HCT116 (cell line): ENCODE measurements at regions not wholly inside any gene's neighbourhood (a gene's known extent, or its start where the extent isn't known, plus 50 kb on each side); places are given as distances from the start of the nearest gene placed in this dataset.

Experiments
- ATAC-seq: fragments of 200-7000 bp; cut with Tn5 transposase; 2 replicates; pipeline ENCODE4 v1.9.1; 2020; ENCODE audit warnings: mild to moderate bottlenecking, moderate library complexity
- BruUV-seq: library from RNA; stranded (reverse); fragments of 400-500 nt; replicated peaks from 2 replicates; lab custom pipeline; 2021; lab: Mats Ljungman, UMichigan
- CTCF ChIA-PET: fragments of 300-600 bp; sonication (Branson Sonifier 250); formaldehyde crosslinking; loops from one replicate; lab custom pipeline; 2021; ENCODE audit warnings: antibody characterized with exemption; lab: Charles Lee
- POLR2A ChIA-PET: fragments of 300-600, 350-600 bp; sonication (Branson Sonifier 250); formaldehyde crosslinking; loops from one replicate; lab custom pipeline; 2021; ENCODE audit warnings: antibody characterized with exemption; lab: Charles Lee
- RAD21 ChIA-PET, 2 experiments: fragments of 300-600 bp; sonication (Branson Sonifier 250); formaldehyde crosslinking; loops; one replicate each; lab custom pipeline; 2023; ENCODE audit warnings: low total read pairs in 2 of 2; ENCODE audit not compliant: uncharacterized antibody in 2 of 2, unreplicated experiment in 2 of 2, low non-redundant PET in 1 of 2; lab: Charles Lee
- DNase-seq: peaks from one replicate; pipeline ENCODE4 v3.0.0-alpha.2; 2010; ENCODE audit warnings: low read depth, low spot score
- H2AFZ ChIP-seq: fragments of 200-600 bp; shearing (Covaris generic), sonication (generic); 2 replicates; pipeline ENCODE4 v1.6.1; 2017; ENCODE audit warnings: low read depth, mixed run types, mixed read lengths, antibody characterized with exemption, low read length; ENCODE audit not compliant: poor library complexity, severe bottlenecking
- H3K27ac ChIP-seq: 2 replicates; pipeline ENCODE4 v1.5.1; 2012; ENCODE audit warnings: low read depth, low read length
- H3K27me3 ChIP-seq: fragments of 200-600 bp; sonication (generic); 2 replicates; pipeline ENCODE4 v1.6.1; 2016; ENCODE audit warnings: mixed run types, low read length, mixed read lengths; ENCODE audit not compliant: insufficient read depth
- H3K36me3 ChIP-seq, 2 experiments: fragments of 200-500 bp in 1 of 2; fragments of 200-600 bp in 1 of 2; sonication (Bioruptor generic) in 1 of 2; sonication (generic) in 1 of 2; 2 replicates each; pipeline versions ENCODE4 v1.5.1 to v1.6.1; 2014 to 2016; ENCODE audit warnings: low read length in 2 of 2, inconsistent platforms in 1 of 2, mixed read lengths in 1 of 2, mixed run types in 1 of 2; ENCODE audit not compliant: insufficient read depth in 2 of 2, control insufficient read depth in 1 of 2
- H3K4me1 ChIP-seq, 2 experiments: fragments of 200-600 bp in 1 of 2; sonication (generic) in 1 of 2; 2 replicates each; pipeline versions ENCODE4 v1.5.1 to v1.6.1; 2012 to 2017; ENCODE audit warnings: low read length in 2 of 2, inconsistent platforms in 1 of 2, mild to moderate bottlenecking in 1 of 2, mixed read lengths in 1 of 2, mixed run types in 1 of 2, moderate library complexity in 1 of 2; ENCODE audit not compliant: insufficient read depth in 2 of 2, control insufficient read depth in 1 of 2
- H3K4me2 ChIP-seq: fragments of 200-600 bp; sonication (generic); 2 replicates; pipeline ENCODE4 v1.6.1; 2017; ENCODE audit warnings: mixed run types, low read length, mixed read lengths
- H3K4me3 ChIP-seq, 2 experiments: fragments of 200-600 bp in 1 of 2; sonication (generic) in 1 of 2; replicated peaks in 1 of 2; 2 replicates each; pipeline ENCODE4 v1.5.1; 2011 to 2016; ENCODE audit warnings: low read length in 2 of 2, control low read depth in 1 of 2, low read depth in 1 of 2, mild to moderate bottlenecking in 1 of 2, mixed read lengths in 1 of 2, mixed run types in 1 of 2
- H3K79me2 ChIP-seq: fragments of 200-600 bp; sonication (generic); 2 replicates; pipeline ENCODE4 v1.6.1; 2017; ENCODE audit warnings: mild to moderate bottlenecking, mixed run types, low read length, moderate library complexity, mixed read lengths; ENCODE audit not compliant: insufficient read depth
- H3K9ac ChIP-seq: fragments of 200-600 bp; sonication (generic); 2 replicates; pipeline ENCODE4 v1.6.1; 2016; ENCODE audit warnings: low read length, mixed read lengths
- H3K9me2 ChIP-seq: fragments of 200-600 bp; sonication (generic), shearing (Covaris generic); 2 replicates; pipeline ENCODE4 v1.6.1; 2017; ENCODE audit warnings: mixed run types, mild to moderate bottlenecking, moderate library complexity; ENCODE audit not compliant: insufficient read depth
- H3K9me3 ChIP-seq, 2 experiments: fragments of 200-500 bp in 1 of 2; fragments of 200-600 bp in 1 of 2; sonication (Bioruptor generic) in 1 of 2; sonication (generic) in 1 of 2; 2 replicates each; pipeline ENCODE4 v1.6.1; 2014 to 2017; ENCODE audit warnings: low read length in 2 of 2, mixed read lengths in 2 of 2, inconsistent platforms in 1 of 2, low read depth in 1 of 2, mild to moderate bottlenecking in 1 of 2, mixed run types in 1 of 2, moderate library complexity in 1 of 2; ENCODE audit not compliant: control insufficient read depth in 1 of 2, insufficient read depth in 1 of 2
- H4K20me1 ChIP-seq: fragments of 200-600 bp; sonication (generic), shearing (Covaris generic); 2 replicates; pipeline ENCODE4 v1.6.1; 2017; ENCODE audit warnings: mixed run types, mild to moderate bottlenecking, moderate library complexity; ENCODE audit not compliant: insufficient read depth
- ATF3 ChIP-seq: IDR thresholded peaks from 2 replicates; pipeline ENCODE4 v1.6.1; 2012
- CBX3 ChIP-seq: IDR thresholded peaks from 2 replicates; pipeline ENCODE4 v1.6.1; 2012; ENCODE audit warnings: low read depth
- CEBPB ChIP-seq: IDR thresholded peaks from 2 replicates; pipeline ENCODE4 v1.6.1; 2012; ENCODE audit warnings: low read depth
- EZH2 ChIP-seq: fragments of 200-600 bp; sonication (generic); IDR thresholded peaks from 2 replicates; pipeline ENCODE4 v1.6.1; 2017; ENCODE audit warnings: antibody characterized with exemption, mixed run types
- EZH2phosphoT487 ChIP-seq: fragments of 200-600 bp; IDR thresholded peaks from 2 replicates; pipeline ENCODE4 v1.6.1; 2018; ENCODE audit warnings: antibody characterized with exemption, borderline replicate concordance
- FOSL1 ChIP-seq: IDR thresholded peaks from 2 replicates; pipeline ENCODE4 v1.6.1; 2012; ENCODE audit warnings: low read depth
- JUND ChIP-seq: IDR thresholded peaks from 2 replicates; pipeline ENCODE4 v1.6.1; 2012
- MAX ChIP-seq: IDR thresholded peaks from 2 replicates; pipeline ENCODE4 v1.6.1; 2012
- POLR2A ChIP-seq: IDR thresholded peaks from 2 replicates; pipeline ENCODE4 v1.7.0; 2011; ENCODE audit warnings: borderline replicate concordance; ENCODE audit not compliant: insufficient read depth, insufficient read length; ENCODE audit errors: extremely low read depth
- POLR2AphosphoS5 ChIP-seq: IDR thresholded peaks from 2 replicates; pipeline ENCODE4 v1.6.1; 2011; ENCODE audit warnings: mild to moderate bottlenecking, low read depth, low read length, moderate library complexity
- SIN3A ChIP-seq: IDR thresholded peaks from 2 replicates; pipeline ENCODE4 v1.6.1; 2012; ENCODE audit warnings: low read depth
- SP1 ChIP-seq: IDR thresholded peaks from 2 replicates; pipeline ENCODE4 v1.6.1; 2012; ENCODE audit warnings: low read depth
- TCF7L2 ChIP-seq: IDR thresholded peaks from 2 replicates; pipeline ENCODE4 v1.7.0; 2011; ENCODE audit warnings: borderline replicate concordance, inconsistent platforms; ENCODE audit not compliant: insufficient read depth, insufficient read length; ENCODE audit errors: extremely low read depth
- YY1 ChIP-seq: IDR thresholded peaks from 2 replicates; pipeline ENCODE4 v1.6.1; 2011; ENCODE audit warnings: low read length, low read depth, moderate library complexity, mild to moderate bottlenecking; ENCODE audit not compliant: insufficient replicate concordance; ENCODE audit errors: extremely low read depth
- ZFX ChIP-seq: fragments of 450-650 bp; IDR thresholded peaks from 2 replicates; pipeline ENCODE4 v1.6.1; 2017
- ZNF274 ChIP-seq: fragments of 200-500 bp; sonication (Bioruptor generic); IDR thresholded peaks from 2 replicates; pipeline ENCODE4 v1.6.1; 2014; ENCODE audit warnings: mild to moderate bottlenecking, low read depth, low read length, inconsistent platforms
- intact Hi-C: fragments of 100-400 bp; cut with micrococcal nuclease; formaldehyde crosslinking; loops from 2 replicates; pipeline ENCODE4 v1.10.0; 2022

GRCh38 chr4:57219431-57219830 is 109.2 kb upstream of the IGFBP7 start:
- intact Hi-C loops, result no loop called here
- no peak overlapping the region for H3K27ac ChIP-seq
- no peaks in the 10 kb centered on the region for H3K36me3 ChIP-seq
- RAD21 ChIA-PET, result no interaction called here
- TF ChIP-seq TCF7L2 (no peak), JUND (no peak), MAX (no peak), POLR2AphosphoS5 (no peak)
- TF ChIP-seq, all 23 proteins: peak for 0
- H3K79me2 ChIP-seq, result no peaks in the 10 kb centered on the region
- no peak overlapping the region for H3K4me3 ChIP-seq
- H3K9me3 ChIP-seq, result no peaks in the 10 kb centered on the region
- H3K27me3 ChIP-seq, result 0 out of 2 replicates have a peak, but pooled peaks cover 3% of the 10 kb centered on the region
- POLR2A ChIA-PET, result no interaction called here
- no peak for DNase-seq
- CTCF ChIA-PET, result interaction anchor here (1.6 kb wide), 1 partner anchor 29 kb away, joined by 4 read pairs; no protein-coding TSS in a partner anchor
- no peaks in the 10 kb centered on the region for H3K4me1 ChIP-seq
- H2AFZ ChIP-seq, result no peak overlapping the region
- H3K4me2 ChIP-seq, result no peak overlapping the region
- BruUV-seq, result no TSS peak
- no peaks in the 10 kb centered on the region for H4K20me1 ChIP-seq
- H3K9ac ChIP-seq, result no peak overlapping the region
- no peaks in the 10 kb centered on the region for H3K9me2 ChIP-seq
- no peak for ATAC-seq

GRCh38 chr4:57214654-57215411 is 104.6 kb upstream of the IGFBP7 start:
- CTCF ChIA-PET, result interaction anchor here (1.0 kb wide), 1 partner anchor 24 kb away, joined by 3 read pairs; no protein-coding TSS in a partner anchor

More at GRCh38 chr4:57214654-57215411, 104.6 kb upstream of the IGFBP7 start:
- Histone ChIP-seq H3K4me1 (no peaks in the 10 kb centered on the region), H3K27me3 (no peaks in the 10 kb centered on the region), H4K20me1 (no peaks in the 10 kb centered on the region), H2AFZ (no peak overlapping the region), H3K79me2 (no peaks in the 10 kb centered on the region), H3K27ac (no peak overlapping the region), H3K4me2 (no peak overlapping the region), H3K9me2 (no peaks in the 10 kb centered on the region), H3K9me3 (no peaks in the 10 kb centered on the region), H3K9ac (no peak overlapping the region), H3K36me3 (no peaks in the 10 kb centered on the region), H3K4me3 (no peak overlapping the region)
- no peak for DNase-seq
- TF ChIP-seq YY1, result no peak
- no peak for TF ChIP-seq CEBPB
- no peak for TF ChIP-seq POLR2A
- no peak for TF ChIP-seq CBX3
- TF ChIP-seq FOSL1, result no peak
- no peak for TF ChIP-seq MAX
- no peak for TF ChIP-seq SIN3A
- TF ChIP-seq SP1, result no peak
- no peak for TF ChIP-seq EZH2
- no peak for TF ChIP-seq TCF7L2
- TF ChIP-seq ZNF274, result no peak
- TF ChIP-seq ZFX, result no peak
- TF ChIP-seq EZH2phosphoT487, result no peak
- no peak for TF ChIP-seq JUND
- no peak for TF ChIP-seq ATF3
- no TSS peak for BruUV-seq
- intact Hi-C loops, result no loop called here
- no peak for ATAC-seq
- RAD21 ChIA-PET, result no interaction called here
- POLR2A ChIA-PET, result no interaction called here
